MCF 10A (cell line): ENCODE measurements at regions not wholly inside any gene's neighbourhood (a gene's known extent, or its start where the extent isn't known, plus 50 kb on each side); places are given as distances from the start of the nearest gene placed in this dataset.

Experiments used
- BruUV-seq: library from RNA; stranded (reverse); fragments of 400-500 nt; replicated peaks from 2 replicates; lab custom pipeline; 2021; lab: Mats Ljungman, UMichigan
- CTCF ChIA-PET: fragments of 300-600 bp; sonication (Branson Sonifier 250); formaldehyde crosslinking; extraction: SDS; loops from one replicate; lab custom pipeline; 2021; ENCODE audit warnings: antibody characterized with exemption, inconsistent platforms; lab: Yijun Ruan, JAX
- POLR2A ChIA-PET: fragments of 300-600, 350-650 bp; sonication (Branson Sonifier 250); formaldehyde crosslinking; extraction: SDS; loops from one replicate; lab custom pipeline; 2020; ENCODE audit warnings: antibody characterized with exemption, inconsistent platforms; lab: Yijun Ruan, JAX
- DNase-seq: peaks from one replicate; pipeline ENCODE4 v3.0.0-alpha.2; 2018; ENCODE audit not compliant: unreplicated experiment
- H3K27ac Mint-ChIP-seq: one replicate; pipeline ENCODE4 v1.8.0; 2022; ENCODE audit warnings: mild to moderate bottlenecking, low read depth, mixed read lengths; ENCODE audit not compliant: unreplicated experiment
- H3K27me3 Mint-ChIP-seq: one replicate; pipeline ENCODE4 v1.8.0; 2022; ENCODE audit warnings: mixed read lengths; ENCODE audit not compliant: insufficient read depth, unreplicated experiment
- H3K36me3 Mint-ChIP-seq: one replicate; pipeline ENCODE4 v1.8.0; 2022; ENCODE audit warnings: mild to moderate bottlenecking, moderate library complexity, mixed read lengths; ENCODE audit not compliant: insufficient read depth, unreplicated experiment
- H3K4me1 Mint-ChIP-seq: one replicate; pipeline ENCODE4 v1.8.0; 2022; ENCODE audit warnings: mixed read lengths; ENCODE audit not compliant: insufficient read depth, unreplicated experiment
- H3K4me3 Mint-ChIP-seq: one replicate; pipeline ENCODE4 v1.8.0; 2022; ENCODE audit warnings: mild to moderate bottlenecking, moderate library complexity, mixed read lengths; ENCODE audit not compliant: unreplicated experiment
- H3K9me3 Mint-ChIP-seq: one replicate; pipeline ENCODE4 v1.8.0; 2022; ENCODE audit warnings: mixed read lengths; ENCODE audit not compliant: unreplicated experiment
- intact Hi-C: fragments of 100-400 bp; cut with micrococcal nuclease; formaldehyde crosslinking; loops from 2 replicates; pipeline ENCODE4 v1.14.1; 2022
- TF ChIP-seq, protein P1 (sequence below): fragments of 200-600 bp; IDR thresholded peaks from one replicate; pipeline ENCODE4 v1.8.0; 2022; ENCODE audit warnings: antibody characterized with exemption, mild to moderate bottlenecking; ENCODE audit not compliant: unreplicated experiment

DNA sequence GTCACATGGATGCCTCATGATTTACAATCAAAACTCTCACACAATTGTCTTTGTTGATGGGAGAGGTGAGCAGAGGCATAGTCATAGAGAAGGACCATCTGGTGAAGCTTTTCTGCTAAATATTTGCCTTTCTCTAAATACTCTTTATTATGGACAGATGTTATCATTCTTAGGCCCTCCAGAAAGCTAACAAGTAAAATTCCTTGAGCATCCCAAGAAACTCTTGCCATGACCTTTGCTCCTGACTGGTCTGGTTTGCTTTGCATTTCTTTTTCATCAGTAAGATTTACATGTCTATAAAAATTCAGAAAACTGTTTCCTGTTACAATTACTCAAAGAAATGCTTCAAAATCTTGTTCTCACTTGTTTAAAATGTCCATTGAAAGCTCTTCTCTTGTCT is 1336.6 kb upstream of the CDH8 start:
- POLR2A ChIA-PET: no interaction called here
- H3K4me3 Mint-ChIP-seq: no peak overlapping the region
- TF ChIP-seq, protein P1, sequence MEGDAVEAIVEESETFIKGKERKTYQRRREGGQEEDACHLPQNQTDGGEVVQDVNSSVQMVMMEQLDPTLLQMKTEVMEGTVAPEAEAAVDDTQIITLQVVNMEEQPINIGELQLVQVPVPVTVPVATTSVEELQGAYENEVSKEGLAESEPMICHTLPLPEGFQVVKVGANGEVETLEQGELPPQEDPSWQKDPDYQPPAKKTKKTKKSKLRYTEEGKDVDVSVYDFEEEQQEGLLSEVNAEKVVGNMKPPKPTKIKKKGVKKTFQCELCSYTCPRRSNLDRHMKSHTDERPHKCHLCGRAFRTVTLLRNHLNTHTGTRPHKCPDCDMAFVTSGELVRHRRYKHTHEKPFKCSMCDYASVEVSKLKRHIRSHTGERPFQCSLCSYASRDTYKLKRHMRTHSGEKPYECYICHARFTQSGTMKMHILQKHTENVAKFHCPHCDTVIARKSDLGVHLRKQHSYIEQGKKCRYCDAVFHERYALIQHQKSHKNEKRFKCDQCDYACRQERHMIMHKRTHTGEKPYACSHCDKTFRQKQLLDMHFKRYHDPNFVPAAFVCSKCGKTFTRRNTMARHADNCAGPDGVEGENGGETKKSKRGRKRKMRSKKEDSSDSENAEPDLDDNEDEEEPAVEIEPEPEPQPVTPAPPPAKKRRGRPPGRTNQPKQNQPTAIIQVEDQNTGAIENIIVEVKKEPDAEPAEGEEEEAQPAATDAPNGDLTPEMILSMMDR: no peak
- peaks cover 5% of the 10 kb centered on the region for H3K4me1 Mint-ChIP-seq
- DNase-seq: no peak
- BruUV-seq: no TSS peak
- peaks cover 28% of the 10 kb centered on the region for H3K9me3 Mint-ChIP-seq
- intact Hi-C loops: no loop called here
- CTCF ChIA-PET: interaction anchor here (0.6 to 1.0 kb wide), 3 partner anchors 11 to 41 kb away, joined by 3 read pairs; no protein-coding TSS in a partner anchor
- no peaks in the 10 kb centered on the region for H3K36me3 Mint-ChIP-seq
- no peak overlapping the region for H3K27ac Mint-ChIP-seq
- H3K27me3 Mint-ChIP-seq: no peaks in the 10 kb centered on the region

DNA sequence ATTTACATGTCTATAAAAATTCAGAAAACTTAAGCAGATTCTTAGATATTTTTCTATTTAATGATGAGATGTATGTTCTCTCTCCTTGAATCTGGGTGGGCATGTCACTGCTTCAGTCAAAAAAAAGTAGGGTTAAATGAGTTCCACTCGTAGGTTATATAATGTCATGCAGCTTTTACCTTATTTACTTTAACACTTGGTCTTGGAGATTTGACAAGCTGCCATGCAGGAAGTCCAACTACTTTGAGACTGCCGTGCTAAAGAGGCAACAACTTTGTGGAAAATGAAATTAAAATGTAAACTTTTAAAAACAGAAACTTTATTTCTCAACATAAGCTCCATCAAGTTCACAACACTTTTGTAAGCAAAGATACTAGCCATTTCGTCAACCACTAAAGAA is 1336.0 kb upstream of the CDH8 start:
- intact Hi-C loops: no loop called here
- Mint-ChIP-seq H3K4me3 (no peak overlapping the region), H3K27me3 (no peaks in the 10 kb centered on the region), H3K27ac (no peak overlapping the region), H3K36me3 (no peaks in the 10 kb centered on the region), H3K9me3 (peaks cover 28% of the 10 kb centered on the region), H3K4me1 (peaks cover 5% of the 10 kb centered on the region)
- CTCF ChIA-PET: interaction anchor here (1.0 kb wide), 1 partner anchor 16 kb away, joined by 3 read pairs; no protein-coding TSS in a partner anchor
- POLR2A ChIA-PET: no interaction called here
- TF ChIP-seq, protein P1: no peak
- no TSS peak for BruUV-seq
- DNase-seq: no peak

DNA sequence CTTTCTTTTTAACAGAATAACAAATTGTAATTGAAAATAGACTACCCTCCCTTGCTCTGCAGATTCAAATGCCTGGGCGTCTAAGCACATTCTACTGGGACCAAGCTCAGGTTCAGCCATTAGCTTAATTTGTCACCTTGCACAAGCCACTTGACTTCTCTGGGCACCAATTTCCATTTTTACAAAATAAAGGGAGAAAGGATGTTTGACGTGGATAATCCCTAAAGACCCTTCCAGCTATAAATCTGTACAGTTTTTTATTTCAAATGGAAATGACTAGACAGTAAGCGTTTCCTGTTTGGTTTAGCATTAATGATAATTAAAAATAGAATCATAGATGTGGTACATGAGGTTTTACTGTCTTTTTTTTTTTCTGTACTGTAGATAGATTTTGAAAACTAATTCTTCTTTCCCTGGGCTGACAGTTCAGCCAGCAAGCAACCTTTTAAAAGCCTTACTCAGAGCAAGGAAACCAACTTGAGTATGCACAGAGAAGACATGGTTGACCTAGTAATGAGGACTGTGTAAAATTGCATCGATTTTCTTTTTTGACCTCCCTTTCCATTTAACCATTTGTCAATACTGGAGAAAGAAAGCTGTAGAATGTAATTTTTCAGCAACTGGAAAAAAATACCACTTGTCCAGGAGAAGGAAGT is 1329.5 kb upstream of the CDH8 start:
- peaks cover 9% of the 10 kb centered on the region for H3K9me3 Mint-ChIP-seq
- POLR2A ChIA-PET: interaction anchor here (0.9 kb wide), 1 partner anchor 16 kb away, joined by 3 read pairs; no protein-coding TSS in a partner anchor
- CTCF ChIA-PET: interaction anchor here (0.7 kb wide), 1 partner anchor 48 kb away, joined by 5 read pairs; no protein-coding TSS in a partner anchor
- no peaks in the 10 kb centered on the region for H3K36me3 Mint-ChIP-seq
- DNase-seq: no peak
- H3K27me3 Mint-ChIP-seq: no peaks in the 10 kb centered on the region
- peaks cover 6% of the 10 kb centered on the region for H3K4me1 Mint-ChIP-seq
- H3K27ac Mint-ChIP-seq: no peak overlapping the region
- TF ChIP-seq, protein P1: no peak
- no TSS peak for BruUV-seq
- H3K4me3 Mint-ChIP-seq: no peak overlapping the region
- intact Hi-C loops: no loop called here

DNA sequence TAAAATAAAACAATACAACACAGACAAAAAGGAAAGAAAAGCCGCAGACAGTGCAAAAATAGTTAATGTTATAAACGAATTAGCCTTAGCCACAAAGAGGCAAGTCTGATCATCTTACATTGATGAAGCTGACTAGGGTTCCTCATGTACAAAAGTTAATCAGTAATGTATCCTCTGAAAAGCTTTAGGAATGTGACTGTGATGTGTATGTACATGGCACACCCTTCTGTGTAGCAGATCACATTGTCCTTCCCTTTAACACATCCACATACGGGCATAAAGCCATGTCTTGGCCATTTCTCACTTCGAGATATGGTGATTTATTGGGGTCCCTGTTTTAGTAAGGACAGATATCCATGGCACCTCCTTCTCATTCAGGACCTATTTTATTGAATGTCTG is 1327.5 kb upstream of the CDH8 start:
- no TSS peak for BruUV-seq
- DNase-seq: no peak
- CTCF ChIA-PET: interaction anchor here (0.7 kb wide), 1 partner anchor 18 kb away, joined by 3 read pairs; no protein-coding TSS in a partner anchor
- peaks cover 3% of the 10 kb centered on the region for H3K9me3 Mint-ChIP-seq
- peaks cover 6% of the 10 kb centered on the region for H3K4me1 Mint-ChIP-seq
- H3K4me3 Mint-ChIP-seq: no peak overlapping the region
- POLR2A ChIA-PET: no interaction called here
- H3K27ac Mint-ChIP-seq: no peak overlapping the region
- TF ChIP-seq, protein P1: no peak
- peaks cover 7% of the 10 kb centered on the region for H3K36me3 Mint-ChIP-seq
- intact Hi-C loops: no loop called here
- H3K27me3 Mint-ChIP-seq: no peaks in the 10 kb centered on the region
